Left kidney (tissue), 1 donor: ENCODE measurements at regions not wholly inside any gene's neighbourhood (a gene's known extent, or its start where the extent isn't known, plus 50 kb on each side); places are given as distances from the start of the nearest gene placed in this dataset.

Experiments used
- DNase-seq: peaks from one replicate; pipeline ENCODE4 v3.0.0-alpha.2; 2013

DNA sequence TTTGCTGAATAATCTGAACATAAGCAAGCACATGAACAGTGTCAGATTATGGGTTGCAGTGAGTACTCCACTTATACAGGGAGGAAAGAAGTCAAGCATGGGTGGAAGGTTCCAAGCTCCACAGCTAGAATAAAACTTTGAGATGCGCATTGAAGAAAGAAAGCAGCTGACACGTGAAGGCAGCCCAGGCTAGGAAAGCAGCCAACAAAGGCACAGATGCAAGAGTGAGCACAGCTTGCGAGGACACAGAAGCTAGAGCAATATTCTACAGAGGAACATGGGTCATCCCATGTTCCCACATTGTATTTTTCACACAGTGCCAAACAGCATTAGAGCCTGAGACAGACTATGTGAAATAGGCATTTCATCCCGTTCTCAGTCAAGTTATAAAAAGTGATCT is 194.6 kb upstream of the TBX20 start:
- DNase-seq: no peak

DNA sequence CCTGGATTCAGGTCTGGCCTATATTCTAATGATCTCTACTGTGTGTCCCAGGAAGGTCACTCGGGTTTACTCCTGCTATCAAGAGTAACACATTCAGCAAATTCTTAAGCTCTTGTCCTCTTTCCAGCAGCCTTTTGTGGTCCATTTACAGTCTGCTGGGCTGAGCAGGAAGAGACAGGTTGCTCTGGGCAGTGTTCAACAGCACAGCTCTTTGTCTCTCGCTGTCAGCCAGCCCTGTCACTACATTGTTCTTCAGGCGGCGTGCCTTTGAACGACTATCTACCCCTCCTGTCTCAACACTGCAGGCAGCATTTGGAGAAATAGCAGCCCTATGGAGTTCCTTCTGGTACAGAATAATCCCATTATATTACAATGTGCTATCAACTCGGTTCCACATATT is 192.2 kb upstream of the TBX20 start:
- no peak for DNase-seq

DNA sequence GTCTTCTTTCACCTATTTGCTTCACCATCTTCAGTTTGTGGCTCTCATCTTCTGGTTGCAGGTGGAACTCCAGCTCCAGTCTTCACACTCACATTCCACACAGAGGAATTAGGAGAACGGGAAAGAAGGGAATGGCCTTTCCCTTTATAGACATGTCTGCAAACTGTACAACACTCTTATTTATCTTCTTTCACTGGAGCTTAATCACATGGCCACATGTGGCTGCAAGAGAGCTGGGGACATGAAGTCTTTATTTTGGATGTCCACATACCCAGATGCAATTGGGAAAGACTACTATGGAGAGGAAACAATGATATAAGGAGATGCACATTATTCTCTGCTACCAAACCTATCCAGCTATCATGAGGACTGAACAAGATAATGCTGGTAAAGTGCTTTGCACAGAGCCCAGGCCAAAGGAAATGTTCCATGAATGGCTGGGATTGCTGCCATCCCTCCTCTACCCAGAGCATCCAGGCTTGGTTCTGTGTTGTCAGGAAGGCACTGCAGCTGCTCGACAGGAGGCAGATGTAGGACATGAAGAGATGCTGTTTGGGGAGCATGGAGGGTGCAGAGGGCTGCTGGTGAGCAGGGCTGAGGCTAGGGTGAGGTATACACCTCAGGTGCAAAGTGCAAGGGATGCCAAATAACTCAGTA is 183.8 kb upstream of the TBX20 start:
- no peak for DNase-seq

DNA sequence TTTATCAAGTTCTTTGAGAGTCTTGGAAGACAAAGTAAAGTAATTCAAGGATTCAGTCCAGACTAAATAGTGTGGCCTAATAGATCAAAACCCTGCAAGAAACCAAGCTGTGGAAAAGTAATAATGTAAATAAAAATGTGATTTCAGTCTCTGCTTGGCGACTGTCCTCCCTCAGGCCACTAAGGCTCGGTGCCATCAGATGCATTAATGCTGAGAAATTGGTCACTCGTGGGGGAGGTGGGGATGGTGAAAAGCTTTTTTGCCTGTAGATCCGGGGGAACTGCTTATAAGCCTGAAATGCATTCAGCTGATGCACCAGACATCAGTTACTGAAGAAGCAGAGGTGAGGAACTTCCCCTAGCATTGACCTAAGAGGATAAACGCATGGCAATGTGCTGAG is 182.6 kb upstream of the TBX20 start:
- no peak for DNase-seq

DNA sequence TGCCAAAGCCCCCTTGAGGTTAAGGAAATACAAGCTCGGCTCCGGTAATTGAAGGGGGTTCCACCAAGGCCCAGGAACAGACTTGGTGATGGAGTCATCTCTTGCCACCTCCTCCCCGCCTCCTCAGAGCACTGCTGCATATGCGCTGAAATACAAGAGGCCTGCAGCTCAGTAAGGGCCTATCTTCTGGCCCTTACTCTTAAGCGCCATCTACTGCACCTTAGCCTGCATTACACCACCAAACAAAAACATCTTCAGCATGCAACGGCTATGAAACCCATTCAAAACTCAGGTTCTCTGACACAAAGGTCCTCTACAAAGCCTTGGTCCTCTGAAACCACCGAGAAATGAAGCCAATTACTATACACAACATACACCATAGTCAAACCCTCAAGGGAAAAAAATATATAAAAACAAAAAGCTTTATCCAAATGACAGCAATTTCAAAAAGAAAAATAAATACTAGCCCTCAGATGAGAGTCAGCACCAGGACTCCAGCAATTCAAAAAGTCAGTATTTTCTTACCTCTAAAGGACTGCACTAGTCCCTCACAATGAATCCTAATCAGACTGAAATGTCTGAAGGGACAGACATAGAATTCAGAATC is 176.8 kb upstream of the TBX20 start:
- DNase-seq: no peak

DNA sequence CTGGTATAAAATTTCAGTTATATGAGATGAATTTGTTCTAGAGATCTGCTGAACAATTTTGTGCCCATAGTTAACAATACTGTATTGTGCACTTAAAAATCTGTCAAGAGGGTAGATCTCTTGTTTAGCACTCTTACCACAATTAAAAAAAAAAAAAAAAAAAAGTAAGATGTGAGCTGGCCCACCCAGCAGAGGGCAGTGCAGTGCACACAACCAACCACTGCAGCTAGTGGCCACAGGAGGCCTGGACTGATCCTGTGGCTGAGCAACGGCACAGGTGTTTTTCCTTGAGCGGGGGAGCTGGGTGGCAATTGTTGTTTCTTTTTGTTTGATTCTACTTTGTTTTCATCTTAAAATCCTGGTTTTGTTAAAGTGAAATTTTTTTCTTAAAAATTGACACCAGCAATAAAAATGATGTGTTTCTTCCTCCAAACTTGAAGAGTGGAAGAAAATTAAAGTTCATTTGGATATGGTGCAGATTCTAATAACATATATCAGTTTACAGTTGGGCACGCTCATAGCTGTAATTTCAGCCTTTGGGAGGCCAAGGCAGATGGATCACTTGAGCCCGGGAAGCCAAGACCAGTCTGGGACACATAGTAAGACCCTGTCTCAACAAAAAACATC is 171.1 kb upstream of the TBX20 start:
- DNase-seq: peak; percentile 11

DNA sequence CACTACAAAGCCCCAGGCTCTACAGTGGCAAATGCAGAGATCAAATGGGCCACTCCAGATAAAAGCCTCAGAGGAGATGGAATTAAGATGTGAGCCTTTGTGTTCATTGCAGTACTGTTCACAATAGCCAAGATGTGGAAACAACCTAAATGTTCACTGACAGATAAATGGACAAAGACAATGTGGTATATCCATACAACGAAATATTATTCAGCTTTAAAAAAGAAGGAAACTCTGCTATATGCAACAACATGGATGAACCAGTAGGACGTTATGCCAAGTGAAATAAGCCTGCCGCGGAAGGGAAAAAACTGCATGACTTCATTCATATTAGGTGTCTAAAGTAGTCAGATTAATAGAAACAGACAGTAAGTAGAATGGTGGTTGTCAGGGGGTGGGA is 170.5 kb upstream of the TBX20 start:
- DNase-seq: no peak

DNA sequence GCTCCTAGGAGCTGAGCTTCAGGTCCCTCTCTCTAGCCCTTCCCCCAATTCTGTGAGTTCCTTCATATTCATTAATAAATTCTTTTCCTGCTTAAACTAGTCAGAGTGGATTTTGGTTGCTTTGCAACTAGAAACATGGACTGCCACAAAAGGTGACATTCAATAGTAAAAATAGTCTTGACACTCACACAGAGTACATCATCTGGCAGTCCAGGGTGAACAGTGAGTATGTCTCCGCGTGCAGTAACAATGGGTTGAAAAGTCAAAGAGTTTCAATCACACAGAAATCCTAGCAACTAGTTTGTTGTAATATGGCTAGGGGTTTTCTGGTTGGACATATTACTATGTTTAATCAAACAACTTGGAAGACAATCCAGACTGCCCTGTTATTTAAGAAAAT is 168.8 kb upstream of the TBX20 start:
- no peak for DNase-seq

DNA sequence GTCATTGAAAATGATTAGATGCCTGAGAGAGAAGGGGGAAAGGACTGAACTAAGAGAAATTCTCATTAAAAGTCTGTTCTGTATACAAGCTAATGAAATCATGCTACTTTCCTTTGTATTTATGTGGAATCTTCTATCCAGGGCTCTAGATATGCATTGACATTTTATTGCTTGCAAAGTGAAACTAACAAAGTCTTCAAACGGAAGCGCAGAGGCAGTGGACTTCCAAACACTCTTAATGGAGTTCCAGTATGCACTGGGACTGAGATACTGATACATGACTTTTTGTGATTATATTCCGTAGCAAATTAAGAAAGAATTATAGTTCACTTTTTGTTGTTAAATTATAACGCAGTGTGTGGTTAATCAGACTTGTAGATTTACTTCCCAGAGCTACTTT is 166.8 kb upstream of the TBX20 start:
- DNase-seq: no peak

DNA sequence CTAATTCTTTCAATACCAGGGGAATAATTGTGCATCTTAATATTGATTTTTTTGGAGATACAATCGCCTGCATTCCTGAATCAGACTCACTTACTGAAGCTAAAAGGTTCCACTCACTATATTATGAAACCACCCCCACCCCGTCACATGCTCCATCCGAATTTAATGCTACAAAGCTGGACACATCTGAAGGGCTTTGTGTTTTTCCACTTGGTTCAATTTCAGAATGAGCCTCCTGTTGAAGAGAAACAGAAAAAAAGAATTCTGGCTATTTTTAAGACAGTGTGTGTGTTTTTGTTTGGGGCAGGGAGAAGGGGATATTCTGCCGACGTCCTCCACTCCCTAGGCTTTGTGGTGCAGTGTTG is 165.5 kb upstream of the TBX20 start:
- no peak for DNase-seq

DNA sequence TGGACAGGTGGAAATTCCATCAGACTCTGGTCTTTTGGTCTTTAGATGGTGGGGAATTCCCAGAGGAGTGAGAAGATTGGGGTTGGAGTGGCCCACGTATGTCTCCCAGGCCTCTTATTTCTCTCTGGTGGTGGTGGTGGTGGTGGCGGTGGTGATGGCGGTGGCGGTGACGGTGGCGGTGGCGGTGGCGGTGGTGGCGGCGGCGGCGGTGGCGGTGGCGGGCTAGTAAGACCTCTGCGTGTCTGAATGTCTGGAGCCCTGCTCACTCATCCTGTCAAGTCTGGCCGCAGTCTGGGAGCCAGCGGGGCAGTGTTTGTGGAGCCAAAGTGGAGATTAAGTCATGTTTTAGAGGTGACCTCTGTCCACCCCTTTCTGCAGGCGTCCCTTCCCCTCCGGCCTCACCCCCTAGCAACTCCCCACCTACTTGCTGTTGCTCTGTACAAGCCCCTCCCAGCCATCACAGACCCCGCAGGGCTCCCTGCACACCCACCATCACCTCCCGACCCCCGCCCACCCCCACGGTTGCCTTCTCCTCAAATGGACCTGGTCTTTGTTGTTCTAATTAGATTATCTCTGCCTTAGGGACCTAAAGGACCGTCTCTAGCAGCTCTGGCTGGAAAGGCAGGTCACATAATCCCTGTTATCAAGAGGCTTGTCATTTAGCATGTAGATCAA is 165.0 kb upstream of the TBX20 start:
- no peak for DNase-seq

DNA sequence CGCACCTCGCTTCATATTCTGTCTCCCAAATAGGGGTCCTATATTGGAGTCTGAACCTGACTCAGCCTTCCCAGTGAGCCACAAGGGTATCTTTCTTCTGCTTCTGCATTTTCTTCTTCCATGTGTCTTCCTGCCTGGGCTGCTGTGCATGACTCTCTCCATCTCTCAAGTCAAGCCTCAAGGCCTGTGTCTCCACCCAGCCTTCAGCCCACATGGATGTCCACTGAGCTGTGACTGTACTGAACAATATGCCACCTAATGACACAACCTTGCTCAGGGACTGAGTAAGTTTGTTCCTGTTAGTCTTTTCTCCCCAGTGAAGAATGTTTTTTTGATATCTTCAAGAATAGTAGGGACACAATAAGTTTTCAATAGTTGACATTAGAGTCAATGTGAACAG is 162.7 kb upstream of the TBX20 start:
- no peak for DNase-seq

DNA sequence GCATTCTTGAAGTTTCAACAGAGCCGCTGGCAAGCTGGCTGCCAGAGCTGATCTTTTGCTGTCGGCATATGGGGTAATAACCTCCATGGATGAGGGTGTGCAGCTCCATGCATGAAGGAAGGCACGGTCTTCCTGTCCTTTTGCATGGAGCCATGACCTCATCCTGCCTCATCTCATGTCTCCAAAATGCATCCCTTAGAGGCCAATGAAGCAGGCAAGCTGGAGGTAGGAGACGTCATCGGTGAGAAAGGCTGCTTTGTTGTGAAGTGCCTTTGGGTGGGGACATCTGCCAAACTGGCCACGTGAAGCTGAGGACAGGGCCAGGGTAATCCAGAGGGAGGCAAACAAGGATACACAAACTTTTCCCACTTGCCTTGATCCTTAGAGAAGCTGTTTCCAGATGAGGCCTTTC is 161.5 kb upstream of the TBX20 start:
- DNase-seq: no peak

DNA sequence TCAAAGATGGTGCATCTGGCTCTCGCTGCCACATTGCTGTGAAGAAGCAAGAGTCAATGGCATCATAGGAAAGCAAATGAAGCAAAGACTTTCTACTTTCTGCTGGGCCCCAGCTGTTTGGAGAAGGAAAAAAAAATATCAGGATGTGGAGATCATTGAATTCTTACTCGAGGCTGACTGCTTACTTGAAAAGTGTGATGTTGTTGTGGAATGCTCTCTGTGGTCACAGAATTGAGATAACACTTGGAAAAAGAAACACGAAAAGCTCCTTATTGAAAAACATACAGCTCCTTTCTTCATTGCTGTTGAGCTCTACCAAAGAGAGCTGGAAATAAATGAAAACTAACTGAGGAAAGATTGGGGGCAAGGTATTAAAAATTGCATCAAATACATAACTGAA is 157.4 kb upstream of the TBX20 start:
- no peak for DNase-seq

DNA sequence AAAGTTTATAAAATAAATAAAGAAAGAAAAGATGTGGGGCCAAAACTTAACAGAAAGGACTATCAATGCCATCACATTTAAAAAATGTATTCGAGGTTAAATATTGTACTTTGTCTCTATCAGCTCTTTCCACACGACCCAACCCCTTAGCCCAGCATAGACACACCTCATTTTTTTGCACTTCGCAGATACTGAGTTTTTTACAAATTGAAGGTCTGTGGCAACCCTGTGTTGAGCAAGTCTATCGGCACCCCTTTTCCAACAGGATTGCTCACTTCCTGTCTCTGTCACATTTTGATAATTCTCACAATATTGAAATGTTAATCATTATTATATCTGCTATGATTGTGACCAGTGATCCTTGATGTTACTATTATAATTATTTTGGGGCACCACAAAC is 151.6 kb upstream of the TBX20 start:
- DNase-seq: no peak

DNA sequence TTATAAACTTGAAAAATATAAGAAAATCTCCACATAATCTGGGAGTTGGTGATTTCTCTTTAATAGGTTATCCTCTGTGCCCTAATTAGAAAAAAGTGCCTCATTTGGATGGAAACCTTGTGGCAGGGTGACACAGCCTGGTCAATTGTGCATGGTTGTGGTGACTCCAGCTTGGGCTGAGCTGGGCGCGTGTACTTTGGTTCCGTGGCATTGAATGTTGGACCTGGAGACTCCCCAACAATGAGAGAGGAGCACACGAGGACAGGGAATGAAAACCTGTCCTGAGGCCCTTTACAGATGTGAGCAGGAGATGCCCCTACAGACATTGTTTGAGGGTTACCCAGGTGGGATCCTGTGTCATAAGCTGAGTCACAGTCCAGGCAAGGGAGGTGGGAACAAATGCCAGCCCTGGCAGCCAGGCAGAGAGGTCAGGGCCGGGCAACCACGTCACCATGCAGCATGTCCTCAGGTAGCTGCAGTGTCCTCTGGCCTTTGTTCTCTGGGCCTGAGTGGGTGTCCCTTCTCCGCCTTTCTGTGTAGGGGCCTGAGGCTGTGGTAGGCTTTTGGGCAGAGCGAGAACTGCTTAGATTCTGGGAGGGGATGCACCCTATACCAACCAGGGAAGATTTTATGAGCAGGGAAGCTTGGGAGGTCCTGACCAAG is 147.4 kb upstream of the TBX20 start:
- DNase-seq: no peak

DNA sequence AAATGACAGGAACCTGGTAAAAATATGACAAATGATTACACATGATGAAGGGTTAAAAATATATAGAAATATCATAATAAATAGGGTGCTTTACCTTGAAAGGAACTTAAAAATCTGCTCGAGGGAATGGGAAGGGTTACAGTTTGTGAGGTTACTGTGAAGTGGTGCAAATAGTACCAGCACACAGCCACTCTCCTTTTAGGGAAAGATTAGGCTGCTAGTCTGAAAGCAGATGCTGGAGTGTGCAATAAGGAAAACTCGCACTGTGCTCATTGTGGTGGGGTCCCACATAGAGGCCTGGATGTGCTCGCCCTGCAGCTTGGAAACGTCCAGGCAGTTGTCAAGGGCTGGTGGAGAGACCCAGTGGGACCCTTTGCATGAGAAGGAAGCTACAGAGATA is 145.9 kb upstream of the TBX20 start:
- no peak for DNase-seq

DNA sequence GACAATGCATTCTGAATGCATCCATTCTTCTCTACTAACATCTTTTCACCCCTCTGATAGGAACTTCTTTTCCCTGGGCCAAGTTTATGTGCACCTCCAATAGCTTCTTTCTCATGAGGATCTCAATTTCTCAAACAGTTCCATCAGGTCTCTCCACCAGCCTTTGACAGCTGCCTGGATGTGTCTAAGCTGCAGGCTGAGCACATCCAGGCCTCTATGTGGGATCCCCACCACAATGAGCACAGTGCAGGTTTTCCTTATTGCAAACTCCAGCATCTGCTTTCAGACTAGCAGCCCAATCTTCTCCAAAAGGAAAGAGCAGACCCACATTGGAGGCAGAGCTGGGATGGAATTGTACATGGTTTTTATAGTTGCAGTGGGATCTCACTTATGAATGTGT is 145.3 kb upstream of the TBX20 start:
- no peak for DNase-seq

DNA sequence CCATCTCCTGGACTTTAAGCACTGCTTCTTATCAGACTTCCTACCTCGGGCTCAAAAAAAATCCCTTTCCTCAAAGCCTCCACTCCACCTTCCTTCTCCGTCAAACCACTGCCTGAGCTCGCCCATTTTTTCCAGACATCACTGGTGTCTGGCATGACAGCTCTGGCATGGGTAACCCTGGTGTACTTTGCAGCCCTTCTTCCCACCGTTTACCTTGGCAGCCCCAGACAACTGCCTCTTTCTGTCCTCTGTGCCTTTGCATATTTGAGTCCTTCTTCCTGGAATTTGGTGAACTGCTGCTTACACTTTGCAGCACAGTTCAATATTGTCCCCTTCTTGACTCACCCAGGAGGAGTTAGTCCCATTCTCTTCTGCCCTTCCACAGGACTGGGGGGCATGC is 144.6 kb upstream of the TBX20 start:
- no peak for DNase-seq

DNA sequence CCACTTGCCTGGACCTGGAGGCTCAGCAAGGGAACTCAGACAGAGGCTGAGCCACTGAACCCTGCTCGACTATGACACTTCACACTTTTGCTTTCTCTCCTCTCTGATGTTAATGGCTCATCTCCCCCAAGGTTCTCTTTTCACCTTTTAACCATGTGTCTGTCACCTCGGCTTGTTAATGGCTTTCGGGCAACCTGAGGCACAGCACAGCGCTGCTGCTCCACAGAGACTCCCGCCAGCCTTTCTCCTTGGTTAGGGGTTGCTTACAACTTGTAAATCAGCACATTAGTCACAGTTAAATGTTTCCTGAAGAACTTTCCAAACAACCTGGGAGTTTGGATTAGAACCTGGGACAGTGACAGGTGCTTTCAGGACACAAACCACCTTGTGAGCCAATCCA is 136.2 kb upstream of the TBX20 start:
- DNase-seq: no peak

DNA sequence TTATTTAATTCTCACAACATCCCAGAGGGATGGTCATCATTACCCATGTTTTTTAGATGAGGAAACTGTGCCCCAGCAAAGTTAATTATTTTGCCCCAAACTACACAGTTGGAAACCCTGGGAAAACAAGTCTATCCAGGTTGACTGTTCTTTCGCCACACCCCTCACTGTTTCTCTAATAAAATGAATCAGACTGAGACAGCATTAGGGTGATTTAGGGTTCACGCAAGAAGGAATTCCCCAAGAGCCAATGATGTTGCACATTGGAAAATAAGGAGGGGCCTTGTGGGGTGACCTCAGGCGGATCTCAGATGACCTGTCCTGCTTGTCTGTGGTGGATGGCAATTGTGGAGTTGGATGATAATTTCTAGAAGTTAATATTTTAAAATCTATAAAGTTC is 135.7 kb upstream of the TBX20 start:
- no peak for DNase-seq

DNA sequence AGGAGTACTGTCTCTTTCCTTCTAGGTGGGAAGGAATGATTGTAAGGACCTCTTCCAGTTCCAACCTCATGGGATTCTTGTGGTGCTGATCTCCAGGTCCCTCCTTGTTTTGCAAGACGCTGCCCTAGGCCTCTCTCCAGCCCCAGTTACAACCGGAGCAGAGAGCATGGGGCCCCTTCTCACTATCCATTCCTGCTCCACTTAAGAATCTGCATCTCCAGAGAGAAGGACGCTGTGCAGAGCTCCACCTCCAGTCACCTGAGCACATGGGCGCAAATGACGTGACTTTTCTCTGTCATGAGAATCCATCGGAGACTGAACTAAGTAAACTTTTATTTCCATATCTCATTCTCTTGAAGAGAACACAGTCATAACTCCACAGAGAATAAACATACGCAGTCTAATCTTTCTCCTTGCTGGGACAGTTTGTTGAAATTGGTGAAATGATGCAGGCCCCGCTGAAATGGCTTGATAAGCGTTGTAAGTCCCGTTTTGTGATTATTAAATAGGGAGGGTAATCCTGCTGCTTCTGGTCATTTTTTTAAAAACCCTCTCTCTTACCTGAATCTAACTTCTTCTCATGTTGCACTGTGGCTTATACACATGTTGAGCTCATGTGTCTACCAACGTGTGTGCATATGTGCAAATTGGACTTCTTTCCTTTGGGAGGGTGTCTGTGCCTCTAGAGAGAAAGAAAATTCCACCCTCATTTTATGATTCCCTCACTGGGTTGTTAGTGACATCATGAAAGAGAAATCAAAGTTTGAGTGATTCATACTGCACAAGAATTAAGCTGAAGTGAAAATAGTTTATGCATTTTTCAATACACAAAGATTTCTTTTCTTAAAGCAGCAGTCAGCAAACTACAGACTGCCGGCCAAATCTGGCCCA is 133.2 kb upstream of the TBX20 start:
- DNase-seq: no peak
